WERI-Rb-1 (cell line): ENCODE measurements at regions not wholly inside any gene's neighbourhood (a gene's known extent, or its start where the extent isn't known, plus 50 kb on each side); places are given as distances from the start of the nearest gene placed in this dataset.
"Not testable (repeated sequence)": the region's sequence is repeated elsewhere in the genome, so short reads cannot be mapped to it uniquely, and the experiment has no call there.

Source experiments
- DNase-seq: peaks from one replicate; pipeline ENCODE4 v3.0.0-alpha.2; 2020
- H3K27ac ChIP-seq: fragments of 250-450 bp; sonication (Bioruptor Pico); 2 replicates; pipeline ENCODE4 v1.5.1; 2020; ENCODE audit warnings: mild to moderate bottlenecking, moderate library complexity
- H3K27me3 ChIP-seq: fragments of 250-450 bp; sonication (Bioruptor Pico); 2 replicates; pipeline ENCODE4 v1.5.1; 2021; ENCODE audit warnings: mild to moderate bottlenecking, low read depth, moderate library complexity; ENCODE audit not compliant: insufficient read depth, severe bottlenecking
- H3K36me3 ChIP-seq: fragments of 250-450 bp; sonication (Bioruptor Pico); 2 replicates; pipeline ENCODE4 v1.5.1; 2020; ENCODE audit warnings: mild to moderate bottlenecking, moderate library complexity
- H3K4me3 ChIP-seq: 2 replicates; pipeline ENCODE4 v1.5.1; 2011; ENCODE audit warnings: low read depth, mild to moderate bottlenecking, control low read depth, low read length
- H3K9me3 ChIP-seq: fragments of 250-450 bp; sonication (Bioruptor Pico); 2 replicates; pipeline ENCODE4 v1.5.1; 2021; ENCODE audit warnings: mild to moderate bottlenecking, moderate library complexity; ENCODE audit not compliant: severe bottlenecking
- CTCF ChIP-seq: IDR thresholded peaks from 2 replicates; pipeline ENCODE4 v1.5.1; 2011; ENCODE audit warnings: low read depth, mild to moderate bottlenecking, control low read depth, inconsistent platforms, low read length

GRCh38 chr13:81382246-81382645, 1041.3 kb upstream of the SPRY2 start:
- no peak for TF ChIP-seq CTCF
- Histone ChIP-seq H3K4me3 (no peak overlapping the region), H3K27me3 (no peaks in the 10 kb centered on the region), H3K36me3 (no peaks in the 10 kb centered on the region), H3K9me3 (no peaks in the 10 kb centered on the region), H3K27ac (no peak overlapping the region)
- no peak for DNase-seq

DNA sequence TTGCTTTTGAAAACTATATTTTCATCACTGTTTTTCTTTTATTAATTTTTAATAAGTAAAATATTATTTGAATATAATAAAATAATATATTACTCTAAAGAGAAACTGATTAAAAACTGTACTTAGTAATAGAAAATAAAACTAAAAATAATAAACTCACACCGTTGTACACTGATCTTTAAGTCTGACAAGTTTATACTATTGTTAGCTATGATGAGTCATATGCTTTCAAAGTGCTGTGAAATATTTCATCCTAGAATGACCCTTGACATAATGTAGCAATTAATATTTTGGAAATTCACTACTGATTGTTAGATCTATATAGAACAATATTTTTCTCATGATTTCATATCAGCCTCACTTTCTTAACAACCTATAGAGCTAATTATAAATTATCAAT, 1040.6 kb upstream of the SPRY2 start:
- Histone ChIP-seq H3K36me3 (no peaks in the 10 kb centered on the region), H3K9me3 (no peaks in the 10 kb centered on the region), H3K27ac (no peak overlapping the region), H3K27me3 (no peaks in the 10 kb centered on the region), H3K4me3 (no peak overlapping the region)
- no peak for DNase-seq
- no peak for TF ChIP-seq CTCF

GRCh38 chr13:81379183-81379582, 1038.3 kb upstream of the SPRY2 start:
- Histone ChIP-seq H3K9me3 (no peaks in the 10 kb centered on the region), H3K27me3 (no peaks in the 10 kb centered on the region), H3K36me3 (no peaks in the 10 kb centered on the region), H3K4me3 (no peak overlapping the region), H3K27ac (no peak overlapping the region)
- TF ChIP-seq CTCF = no peak
- DNase-seq = no peak

- no peak overlapping the region for H3K27ac ChIP-seq
- no peak for DNase-seq
- TF ChIP-seq CTCF = no peak
Measured at GRCh38 chr13:81377921-81378320, 1037.0 kb upstream of the SPRY2 start.

DNA sequence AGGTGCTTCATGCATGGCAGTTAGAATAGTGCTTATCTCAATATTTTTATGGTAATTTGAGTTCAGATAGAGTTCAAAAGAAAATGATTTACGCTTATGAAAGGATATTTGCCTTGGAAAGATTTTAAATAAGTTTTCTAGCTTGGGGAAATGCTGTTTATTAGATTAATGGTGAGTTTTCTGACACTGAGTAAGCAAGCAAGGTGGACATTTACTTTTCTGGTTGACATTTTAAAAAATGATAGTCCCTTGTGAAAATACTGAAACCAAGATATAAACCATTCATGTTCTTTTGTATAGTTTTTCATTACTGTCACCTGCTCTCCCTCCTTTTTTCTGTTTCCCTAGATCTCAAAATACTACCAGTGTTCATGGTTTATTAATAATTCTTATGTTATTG, 1034.8 kb upstream of the SPRY2 start:
- Histone ChIP-seq H3K9me3 (no peaks in the 10 kb centered on the region), H3K4me3 (no peak overlapping the region), H3K36me3 (no peaks in the 10 kb centered on the region), H3K27me3 (no peaks in the 10 kb centered on the region), H3K27ac (no peak overlapping the region)
- no peak for TF ChIP-seq CTCF
- DNase-seq = no peak

More at GRCh38 chr13:81377921-81378320, 1037.0 kb upstream of the SPRY2 start:
- no peaks in the 10 kb centered on the region for H3K9me3 ChIP-seq
- no peak overlapping the region for H3K4me3 ChIP-seq
- H3K36me3 ChIP-seq = no peaks in the 10 kb centered on the region
- no peaks in the 10 kb centered on the region for H3K27me3 ChIP-seq

GRCh38 chr13:81362711-81363110, 1021.8 kb upstream of the SPRY2 start:
- H3K9me3 ChIP-seq, H3K27me3 ChIP-seq, H3K27ac ChIP-seq, H3K36me3 ChIP-seq, H3K4me3 ChIP-seq, DNase-seq: not testable (repeated sequence)

GRCh38 chr13:81350056-81350455, 1009.1 kb upstream of the SPRY2 start:
- Histone ChIP-seq H3K9me3 (no peaks in the 10 kb centered on the region), H3K27ac (no peak overlapping the region), H3K27me3 (no peaks in the 10 kb centered on the region), H3K4me3 (no peak overlapping the region), H3K36me3 (no peaks in the 10 kb centered on the region)
- TF ChIP-seq CTCF = no peak
- no peak for DNase-seq

DNA sequence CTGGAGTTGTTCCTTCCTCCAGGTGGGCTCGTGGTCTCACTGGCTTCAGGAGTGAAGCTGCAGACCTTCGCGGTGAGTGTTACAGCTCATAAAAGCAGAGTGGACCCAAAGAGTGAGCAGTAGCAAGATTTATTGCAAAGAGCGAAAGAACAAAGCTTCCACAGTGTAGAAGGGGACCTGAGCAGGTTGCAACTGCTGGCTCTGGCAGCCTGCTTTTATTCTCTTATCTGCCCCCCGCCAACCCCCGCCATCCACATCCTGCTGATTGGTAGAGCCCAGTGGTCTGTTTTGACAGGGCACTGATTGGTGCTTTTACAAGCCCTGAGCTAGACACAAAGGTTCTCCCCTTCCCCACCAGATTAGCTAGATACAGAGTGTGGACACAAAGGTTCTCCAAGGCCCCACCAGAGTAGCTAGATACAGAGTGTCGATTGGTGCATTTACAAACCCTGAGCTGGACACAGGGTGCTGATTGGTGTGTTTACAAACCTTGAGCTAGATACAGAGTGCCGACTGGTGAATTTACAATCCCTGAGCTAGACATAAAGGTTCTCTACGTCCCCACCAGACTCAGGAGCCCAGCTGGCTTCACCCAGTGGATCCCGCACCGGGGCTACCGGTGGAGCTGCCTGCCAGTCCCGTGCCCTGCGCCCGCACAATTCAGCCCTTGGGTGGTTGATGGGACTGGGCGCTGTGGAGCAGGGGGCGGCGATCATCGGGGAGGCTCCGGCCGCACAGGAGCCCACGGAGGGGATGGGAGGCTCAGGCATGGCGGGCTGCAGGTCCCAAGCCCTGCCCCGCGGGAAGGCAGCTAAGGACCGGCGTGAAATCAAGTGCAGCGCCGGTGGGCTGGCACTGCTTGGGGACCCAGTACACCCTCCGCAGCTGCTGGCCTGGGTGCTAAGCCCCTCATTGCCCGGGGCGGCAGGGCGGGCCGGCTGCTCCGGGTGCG, 999.5 kb upstream of the SPRY2 start:
- H3K27me3 ChIP-seq, DNase-seq, H3K36me3 ChIP-seq, H3K4me3 ChIP-seq, H3K9me3 ChIP-seq, H3K27ac ChIP-seq: not testable (repeated sequence)

- H3K36me3 ChIP-seq, H3K27ac ChIP-seq, H3K9me3 ChIP-seq, H3K27me3 ChIP-seq, H3K4me3 ChIP-seq, DNase-seq: not testable (repeated sequence)
Measured at GRCh38 chr13:81339666-81340065, 998.7 kb upstream of the SPRY2 start.
